IMR-90 (cell line): ENCODE measurements at regions not wholly inside any gene's neighbourhood (a gene's known extent, or its start where the extent isn't known, plus 50 kb on each side); places are given as distances from the start of the nearest gene placed in this dataset.

Source experiments
- ATAC-seq: fragments of 200-7000 bp; cut with Tn5 transposase; 2 replicates; pipeline ENCODE4 v1.9.1; 2020; ENCODE audit warnings: low read depth, mild to moderate bottlenecking, moderate library complexity
- BruUV-seq: library from RNA; stranded (reverse); fragments of 400-500 nt; replicated peaks from 2 replicates; lab custom pipeline; 2021; lab: Mats Ljungman, UMichigan
- CTCF ChIA-PET: fragments of 300-600 bp; formaldehyde crosslinking; extraction: SDS; loops from one replicate; lab custom pipeline; 2021; ENCODE audit warnings: antibody characterized with exemption; lab: Yijun Ruan, JAX
- POLR2A ChIA-PET: fragments of 300-600 bp; sonication (Branson Sonifier 250); formaldehyde crosslinking; loops from one replicate; lab custom pipeline; 2022; ENCODE audit warnings: antibody characterized with exemption; ENCODE audit not compliant: unreplicated experiment; lab: Charles Lee
- DNase-seq: peaks from one replicate; pipeline ENCODE4 v3.0.0; 2013
- H2AFZ ChIP-seq: replicated peaks from 2 replicates; pipeline ENCODE3; 2013; ENCODE audit warnings: low read length, mild to moderate bottlenecking; ENCODE audit not compliant: poor library complexity
- H2AK5ac ChIP-seq: 2 replicates; pipeline ENCODE4 v1.6.1; 2013; ENCODE audit warnings: low read depth, low read length, inconsistent platforms
- H2AK9ac ChIP-seq: replicated peaks from 2 replicates; pipeline ENCODE3; 2013; ENCODE audit warnings: mild to moderate bottlenecking, low read depth, low read length, moderate library complexity; ENCODE audit not compliant: poor library complexity
- H2BK120ac ChIP-seq: 2 replicates; pipeline ENCODE4 v1.6.1; 2013; ENCODE audit warnings: low read depth, low read length, inconsistent platforms
- H2BK15ac ChIP-seq: 3 replicates; pipeline ENCODE4 v1.6.1; 2013; ENCODE audit warnings: low read depth, low read length, inconsistent platforms
- H2BK20ac ChIP-seq: 2 replicates; pipeline ENCODE4 v1.6.1; 2013; ENCODE audit warnings: low read depth, mild to moderate bottlenecking, inconsistent platforms, low read length, moderate library complexity
- H2BK5ac ChIP-seq: 2 replicates; pipeline ENCODE4 v1.6.1; 2013; ENCODE audit warnings: mild to moderate bottlenecking, low read depth, low read length, inconsistent platforms; ENCODE audit not compliant: poor library complexity, severe bottlenecking
- H3K14ac ChIP-seq: replicated peaks from 2 replicates; pipeline ENCODE4 v1.6.1; 2013; ENCODE audit warnings: low read depth, low read length, inconsistent platforms
- H3K18ac ChIP-seq: 2 replicates; pipeline ENCODE4 v1.6.1; 2013; ENCODE audit warnings: low read depth, low read length, control low read depth
- H3K23ac ChIP-seq: 2 replicates; pipeline ENCODE4 v1.6.1; 2013; ENCODE audit warnings: low read depth, low read length, inconsistent platforms
- H3K27ac ChIP-seq: 2 replicates; pipeline ENCODE4 v1.5.1; 2013; ENCODE audit warnings: mild to moderate bottlenecking, control low read depth, low read length; ENCODE audit not compliant: insufficient read depth
- H3K27me3 ChIP-seq: 2 replicates; pipeline ENCODE4 v1.6.1; 2013; ENCODE audit warnings: low read length; ENCODE audit not compliant: control insufficient read depth, insufficient read depth
- H3K36me3 ChIP-seq: 2 replicates; pipeline ENCODE4 v1.6.1; 2013; ENCODE audit warnings: low read length, mixed read lengths; ENCODE audit not compliant: control insufficient read depth, insufficient read depth
- H3K4ac ChIP-seq: 2 replicates; pipeline ENCODE4 v1.6.1; 2013; ENCODE audit warnings: low read depth, low read length, inconsistent platforms
- H3K4me1 ChIP-seq: 2 replicates; pipeline ENCODE4 v1.6.1; 2013; ENCODE audit warnings: low read length, mixed read lengths; ENCODE audit not compliant: control insufficient read depth, insufficient read depth
- H3K4me2 ChIP-seq: 2 replicates; pipeline ENCODE4 v1.6.1; 2013; ENCODE audit warnings: low read depth, mild to moderate bottlenecking, control low read depth, low read length, moderate library complexity
- H3K4me3 ChIP-seq: 2 replicates; pipeline ENCODE4 v1.5.1; 2013; ENCODE audit warnings: low read depth, mild to moderate bottlenecking, control low read depth, low read length, moderate library complexity; ENCODE audit not compliant: insufficient read depth
- H3K56ac ChIP-seq: 2 replicates; pipeline ENCODE4 v1.6.1; 2013; ENCODE audit warnings: low read length, inconsistent platforms; ENCODE audit not compliant: insufficient read depth; ENCODE audit errors: extremely low read depth
- H3K79me1 ChIP-seq, 2 experiments: 2 replicates each; pipeline ENCODE4 v1.6.1; 2013; ENCODE audit warnings: low read length in 2 of 2, inconsistent platforms in 1 of 2, low read depth in 1 of 2
- H3K9ac ChIP-seq: 2 replicates; pipeline ENCODE4 v1.6.1; 2013; ENCODE audit warnings: low read depth, low read length, control low read depth
- H3K9me1 ChIP-seq: 2 replicates; pipeline ENCODE4 v1.6.1; 2013; ENCODE audit warnings: low read length, inconsistent platforms; ENCODE audit not compliant: insufficient read depth
- H3K9me3 ChIP-seq: 2 replicates; pipeline ENCODE4 v1.6.1; 2013; ENCODE audit warnings: low read length; ENCODE audit not compliant: control insufficient read depth, insufficient read depth
- H4K20me1 ChIP-seq: 2 replicates; pipeline ENCODE4 v1.6.1; 2013; ENCODE audit warnings: low read length, inconsistent platforms; ENCODE audit not compliant: insufficient read depth
- H4K5ac ChIP-seq: 2 replicates; pipeline ENCODE4 v1.6.1; 2013; ENCODE audit warnings: mild to moderate bottlenecking, low read depth, low read length, control low read depth
- H4K8ac ChIP-seq, 2 experiments: 2 replicates each; pipeline ENCODE4 v1.6.1; 2013; ENCODE audit warnings: low read depth in 2 of 2, low read length in 2 of 2, control low read depth in 1 of 2, inconsistent platforms in 1 of 2
- H4K91ac ChIP-seq: 2 replicates; pipeline ENCODE4 v1.6.1; 2013; ENCODE audit warnings: low read depth, low read length, inconsistent platforms; ENCODE audit not compliant: insufficient read depth
- BHLHE40 ChIP-seq: fragments of 150-350 bp; IDR thresholded peaks from 2 replicates; pipeline ENCODE4 v1.6.1; 2016; ENCODE audit warnings: mild to moderate bottlenecking, low read depth, low read length
- CEBPB ChIP-seq: IDR thresholded peaks from 2 replicates; pipeline ENCODE4 v1.6.1; 2012; ENCODE audit warnings: low read depth, low read length, improper control_type of control experiment
- CTCF ChIP-seq: conservative IDR thresholded peaks from 2 replicates; pipeline ENCODE4 v1.5.1; 2012; ENCODE audit warnings: mild to moderate bottlenecking, low read depth, low read length, improper control_type of control experiment
- FOS ChIP-seq: fragments of 150-350 bp; IDR thresholded peaks from 2 replicates; pipeline ENCODE4 v1.6.1; 2016; ENCODE audit warnings: low read depth, low read length
- MAFK ChIP-seq: IDR thresholded peaks from 2 replicates; pipeline ENCODE4 v1.6.1; 2012; ENCODE audit warnings: low read depth, low read length, improper control_type of control experiment
- MAZ ChIP-seq: IDR thresholded peaks from 2 replicates; pipeline ENCODE4 v1.6.1; 2012; ENCODE audit warnings: low read depth, mild to moderate bottlenecking, low read length, improper control_type of control experiment, moderate library complexity, borderline replicate concordance
- MXI1 ChIP-seq: IDR thresholded peaks from 2 replicates; pipeline ENCODE4 v1.6.1; 2012; ENCODE audit warnings: low read depth, mild to moderate bottlenecking, low read length, moderate library complexity, borderline replicate concordance
- RFX5 ChIP-seq: IDR thresholded peaks from 2 replicates; pipeline ENCODE4 v1.8.0; 2012; ENCODE audit warnings: low read depth, mild to moderate bottlenecking, low read length, moderate library complexity
- SMC3 ChIP-seq: fragments of 150-350 bp; IDR thresholded peaks from 2 replicates; pipeline ENCODE4 v1.6.1; 2016; ENCODE audit warnings: low read depth, mild to moderate bottlenecking, antibody characterized with exemption, low read length, moderate library complexity
- USF2 ChIP-seq: fragments of 150-350 bp; IDR thresholded peaks from 2 replicates; pipeline ENCODE4 v1.6.1; 2017; ENCODE audit warnings: mild to moderate bottlenecking, antibody characterized with exemption, low read length, low read depth
- WGBS, 2 experiments: methylation state at CpG; one replicate each; pipeline versions ENCODE4 v1.1.5 to v1.1.7; 2013; ENCODE audit warnings: missing lambda C conversion rate in 2 of 2; ENCODE audit not compliant: insufficient read length in 1 of 2; ENCODE audit errors: extremely low coverage in 2 of 2; 5-methylcytosine and 5-hydroxymethylcytosine counted together
- dilution Hi-C: fragments of 300-500 bp; cut with HindIII; formaldehyde crosslinking; loops from one replicate; pipeline ENCODE4 v1.14.3; 2018; ENCODE audit warnings: low sequenced_read_pairs; ENCODE audit not compliant: unreplicated experiment
- in situ Hi-C: fragments of 300-500 bp; cut with MboI; formaldehyde crosslinking; loops from 3 replicates; pipeline ENCODE4 v1.14.3; 2019; ENCODE audit warnings: low sequenced_read_pairs, inconsistent platforms, mixed read lengths
- intact Hi-C: fragments of 100-400 bp; cut with micrococcal nuclease; formaldehyde crosslinking; loops from 2 replicates; pipeline ENCODE4 v1.10.0; 2022

GRCh38 chr5:99248066-99248465 lies 319.3 kb upstream of the CHD1 start:
- Histone ChIP-seq H3K23ac (no peak overlapping the region), H3K4ac (no peak overlapping the region), H3K9ac (no peak overlapping the region), H3K4me3 (no peak overlapping the region), H2AFZ (no peak overlapping the region), H2BK20ac (no peak overlapping the region), H3K79me1 (no peaks in the 10 kb centered on the region), H2BK5ac (no peak overlapping the region), H2AK5ac (no peak overlapping the region), H2BK15ac (no peak overlapping the region), H3K4me1 (no peaks in the 10 kb centered on the region), H4K8ac (no peak overlapping the region), H3K27ac (no peak overlapping the region), H3K18ac (no peak overlapping the region), H3K9me3 (peaks cover 3% of the 10 kb centered on the region; the same call in 1 of the 2 replicates), H3K27me3 (no peaks in the 10 kb centered on the region), H3K36me3 (no peaks in the 10 kb centered on the region), H3K4me2 (no peak overlapping the region), H4K91ac (no peak overlapping the region), H3K9me1 (no peaks in the 10 kb centered on the region), H2AK9ac (no peak overlapping the region), H3K56ac (no peak overlapping the region), H4K20me1 (no peaks in the 10 kb centered on the region), H4K5ac (no peak overlapping the region), H2BK120ac (no peak overlapping the region), H3K14ac (no peak overlapping the region)
- ATAC-seq (no peak), DNase-seq (no peak)
- dilution Hi-C loops (no loop called here), in situ Hi-C loops (no loop called here), intact Hi-C loops (no loop called here)
- POLR2A ChIA-PET: no interaction called here
- WGBS, 2 experiments: no CpG with 5 or more reads among the region's 2 CpGs
- BruUV-seq: no TSS peak
- CTCF ChIA-PET: no interaction called here
- TF ChIP-seq MAFK (no peak), MXI1 (no peak), RFX5 (no peak), CTCF (no peak), MAZ (no peak), FOS (no peak), SMC3 (no peak), BHLHE40 (no peak), USF2 (no peak), CEBPB (no peak)
